PFSK-1 (cell line): ENCODE measurements at regions not wholly inside any gene's neighbourhood (a gene's known extent, or its start where the extent isn't known, plus 50 kb on each side); places are given as distances from the start of the nearest gene placed in this dataset.

Source experiments
- FOXP2 ChIP-seq: optimal IDR thresholded peaks from 2 replicates; pipeline ENCODE3; 2011; ENCODE audit warnings: borderline replicate concordance, control low read depth, inconsistent platforms; ENCODE audit not compliant: insufficient read depth; ENCODE audit errors: extremely low read length, extremely low read depth
- POLR2AphosphoS5 ChIP-seq: IDR thresholded peaks from 2 replicates; pipeline ENCODE4 v1.6.1; 2012; ENCODE audit warnings: low read depth, mild to moderate bottlenecking, control low read depth, low read length, moderate library complexity
- SIN3A ChIP-seq: IDR thresholded peaks from 2 replicates; pipeline ENCODE4 v1.6.1; 2012; ENCODE audit warnings: mild to moderate bottlenecking, low read length, moderate library complexity, borderline replicate concordance; ENCODE audit not compliant: insufficient read depth
- TAF1 ChIP-seq: IDR thresholded peaks from 2 replicates; pipeline ENCODE4 v1.6.1; 2012; ENCODE audit warnings: low read length, control low read depth, borderline replicate concordance; ENCODE audit not compliant: insufficient read depth
- TF ChIP-seq, protein P1 (sequence below), 2 experiments: IDR thresholded peaks; 2 replicates each; pipeline versions ENCODE4 v1.6.1 to v1.8.0; 2011 to 2012; ENCODE audit warnings: low read depth in 2 of 2, low read length in 2 of 2, control low read depth in 1 of 2, inconsistent platforms in 1 of 2, mild to moderate bottlenecking in 1 of 2, moderate library complexity in 1 of 2; ENCODE audit not compliant: insufficient read depth in 1 of 2

DNA sequence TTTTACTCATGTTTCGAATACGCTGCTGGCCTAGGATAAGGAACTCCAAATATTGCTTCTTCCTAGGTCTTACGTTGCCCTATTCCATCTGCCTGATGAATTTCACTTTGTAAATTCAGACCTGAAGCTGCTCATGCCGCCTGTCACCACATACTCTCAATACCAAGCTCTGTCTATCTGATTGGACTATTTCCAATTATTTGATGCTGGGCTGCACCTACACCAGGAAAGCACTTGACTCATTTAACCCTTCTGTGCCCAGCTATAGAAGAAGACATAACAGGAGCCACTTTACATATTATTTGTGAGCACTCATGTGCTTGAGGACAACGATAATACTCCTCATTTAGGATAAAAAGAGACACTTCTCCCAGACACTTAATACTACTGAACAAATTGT lies 1293.9 kb upstream of the LRRTM1 start:
- no peak for TF ChIP-seq SIN3A
- TF ChIP-seq, protein P1, sequence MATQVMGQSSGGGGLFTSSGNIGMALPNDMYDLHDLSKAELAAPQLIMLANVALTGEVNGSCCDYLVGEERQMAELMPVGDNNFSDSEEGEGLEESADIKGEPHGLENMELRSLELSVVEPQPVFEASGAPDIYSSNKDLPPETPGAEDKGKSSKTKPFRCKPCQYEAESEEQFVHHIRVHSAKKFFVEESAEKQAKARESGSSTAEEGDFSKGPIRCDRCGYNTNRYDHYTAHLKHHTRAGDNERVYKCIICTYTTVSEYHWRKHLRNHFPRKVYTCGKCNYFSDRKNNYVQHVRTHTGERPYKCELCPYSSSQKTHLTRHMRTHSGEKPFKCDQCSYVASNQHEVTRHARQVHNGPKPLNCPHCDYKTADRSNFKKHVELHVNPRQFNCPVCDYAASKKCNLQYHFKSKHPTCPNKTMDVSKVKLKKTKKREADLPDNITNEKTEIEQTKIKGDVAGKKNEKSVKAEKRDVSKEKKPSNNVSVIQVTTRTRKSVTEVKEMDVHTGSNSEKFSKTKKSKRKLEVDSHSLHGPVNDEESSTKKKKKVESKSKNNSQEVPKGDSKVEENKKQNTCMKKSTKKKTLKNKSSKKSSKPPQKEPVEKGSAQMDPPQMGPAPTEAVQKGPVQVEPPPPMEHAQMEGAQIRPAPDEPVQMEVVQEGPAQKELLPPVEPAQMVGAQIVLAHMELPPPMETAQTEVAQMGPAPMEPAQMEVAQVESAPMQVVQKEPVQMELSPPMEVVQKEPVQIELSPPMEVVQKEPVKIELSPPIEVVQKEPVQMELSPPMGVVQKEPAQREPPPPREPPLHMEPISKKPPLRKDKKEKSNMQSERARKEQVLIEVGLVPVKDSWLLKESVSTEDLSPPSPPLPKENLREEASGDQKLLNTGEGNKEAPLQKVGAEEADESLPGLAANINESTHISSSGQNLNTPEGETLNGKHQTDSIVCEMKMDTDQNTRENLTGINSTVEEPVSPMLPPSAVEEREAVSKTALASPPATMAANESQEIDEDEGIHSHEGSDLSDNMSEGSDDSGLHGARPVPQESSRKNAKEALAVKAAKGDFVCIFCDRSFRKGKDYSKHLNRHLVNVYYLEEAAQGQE (IDR thresholded peaks at IDR 0.05; ENCODE audit: insufficient read depth in 1 of 2, low read depth in 2 of 2, low read length in 2 of 2), result no peak
- TF ChIP-seq FOXP2, result no peak
- TF ChIP-seq POLR2AphosphoS5, result no peak
- TF ChIP-seq TAF1, result no peak

- no peak for TF ChIP-seq POLR2AphosphoS5
- no peak for TF ChIP-seq TAF1
- no peak for TF ChIP-seq SIN3A
- TF ChIP-seq FOXP2, result no peak
Measured at GRCh38 chr2:81589406-81589805, 1284.9 kb upstream of the LRRTM1 start.

- TF ChIP-seq POLR2AphosphoS5 (no peak), FOXP2 (no peak), TAF1 (no peak)
- TF ChIP-seq, protein P1 (IDR thresholded peaks at IDR 0.05; ENCODE audit: insufficient read depth in 1 of 2, low read depth in 2 of 2, low read length in 2 of 2), result no peak
Measured at GRCh38 chr2:81583311-81584108, 1279.0 kb upstream of the LRRTM1 start.

- no peak for TF ChIP-seq POLR2AphosphoS5
- TF ChIP-seq TAF1, result no peak
- TF ChIP-seq SIN3A, result no peak
- TF ChIP-seq FOXP2, result no peak
- TF ChIP-seq, protein P1 (IDR thresholded peaks at IDR 0.05; ENCODE audit: insufficient read depth in 1 of 2, low read depth in 2 of 2, low read length in 2 of 2), result no peak
Measured at GRCh38 chr2:81576713-81577112, 1272.2 kb upstream of the LRRTM1 start.

DNA sequence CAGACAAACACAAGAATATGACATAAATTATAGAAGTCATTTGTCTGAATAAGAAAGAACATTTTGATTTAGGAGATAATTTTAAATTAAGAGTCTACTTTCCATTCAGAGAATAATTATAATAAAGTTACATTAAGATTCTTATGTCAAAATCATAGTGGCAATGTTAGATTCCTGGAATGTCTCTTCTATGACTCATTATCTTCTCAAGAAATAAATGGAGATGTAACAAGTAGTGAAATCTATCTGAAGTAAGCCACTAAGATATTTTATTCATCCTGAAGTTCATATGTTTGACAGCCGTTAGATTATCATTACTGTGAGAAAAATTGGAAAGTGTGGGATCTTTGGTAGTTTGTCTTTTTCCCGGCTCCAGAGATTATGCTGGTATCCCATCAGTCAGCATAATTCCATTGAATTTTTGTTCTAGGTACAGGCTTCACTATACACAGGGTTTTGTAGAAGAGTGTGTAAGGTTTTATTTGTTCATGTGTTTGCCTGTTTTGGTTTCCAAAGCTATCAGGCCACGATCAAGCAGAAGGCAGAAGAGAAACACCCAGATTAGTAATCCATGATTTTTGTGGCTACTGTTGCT lies 1246.6 kb upstream of the LRRTM1 start:
- TF ChIP-seq TAF1, result no peak
- no peak for TF ChIP-seq SIN3A
- TF ChIP-seq FOXP2, result no peak
- TF ChIP-seq, protein P1 (IDR thresholded peaks at IDR 0.05; ENCODE audit: insufficient read depth in 1 of 2, low read depth in 2 of 2, low read length in 2 of 2), result no peak
- no peak for TF ChIP-seq POLR2AphosphoS5
